Sigmoid colon (tissue), 6 donors: ENCODE measurements at regions not wholly inside any gene's neighbourhood (a gene's known extent, or its start where the extent isn't known, plus 50 kb on each side); places are given as distances from the start of the nearest gene placed in this dataset.
"Not testable (repeated sequence)": the region's sequence is repeated elsewhere in the genome, so short reads cannot be mapped to it uniquely, and the experiment has no call there.

Experiments
- DNase-seq: peaks from one replicate; pipeline ENCODE4 v3.0.0-alpha.2; 2019
- H3K27ac ChIP-seq, 4 donors: fragments of 200-600 bp; sonication (generic); one replicate each; pipeline ENCODE4 v1.5.1; 2016 to 2019; ENCODE audit warnings: mild to moderate bottlenecking in 1 of 4
- H3K27me3 ChIP-seq, 3 donors: fragments of 200-600 bp; sonication (generic); one replicate each; pipeline ENCODE4 v1.5.1; 2019; ENCODE audit warnings: mild to moderate bottlenecking in 1 of 3
- H3K36me3 ChIP-seq, 4 donors: fragments of 200-600 bp; sonication (generic); one replicate each; pipeline ENCODE4 v1.5.1; 2016 to 2019
- H3K4me1 ChIP-seq, 4 donors: fragments of 200-600 bp; sonication (generic); one replicate each; pipeline ENCODE4 v1.5.1; 2017 to 2019
- H3K4me3 ChIP-seq, 4 donors: fragments of 200-600 bp; sonication (generic); one replicate each; pipeline ENCODE4 v1.5.1; 2017 to 2019; ENCODE audit warnings: mild to moderate bottlenecking in 2 of 4, moderate library complexity in 1 of 4
- H3K9me3 ChIP-seq, 4 donors: fragments of 200-600 bp in 3 of 4; sonication (generic) in 3 of 4; one replicate each; pipeline versions ENCODE4 v1.5.1 to v1.6.1; 2013 to 2019
- EP300 ChIP-seq, 4 donors: sonication (generic); formaldehyde crosslinking; IDR thresholded peaks; one replicate each; pipeline ENCODE4 v1.6.1; 2017; ENCODE audit warnings: antibody characterized with exemption in 4 of 4
- POLR2A ChIP-seq, 2 donors: fragments of 450-650 bp; IDR thresholded peaks; one replicate each; pipeline ENCODE4 v1.6.1; 2016; ENCODE audit warnings: antibody characterized with exemption in 2 of 2, mild to moderate bottlenecking in 2 of 2, moderate library complexity in 2 of 2
- POLR2AphosphoS5 ChIP-seq, 4 donors: sonication (generic); formaldehyde crosslinking; IDR thresholded peaks; one replicate each; pipeline ENCODE4 v1.6.1; 2017; ENCODE audit warnings: antibody characterized with exemption in 4 of 4
- WGBS, 2 donors: extraction: QIAGEN DNeasy Blood & Tissue Kit; methylation state at CpG; one replicate each; pipeline ENCODE4 v1.1.7; 2013; 5-methylcytosine and 5-hydroxymethylcytosine counted together
- intact Hi-C: fragments of 100-400 bp; cut with DNase I; formaldehyde crosslinking; loops from one replicate; pipeline ENCODE4 v1.15.1; 2023
- TF ChIP-seq, protein P1 (sequence below), 4 experiments: fragments of 450-650 bp in 3 of 4; fragments of 200-600 bp in 1 of 4; IDR thresholded peaks; one replicate each; pipeline ENCODE4 v1.5.1; 2016 to 2019; ENCODE audit warnings: antibody characterized with exemption in 4 of 4, mild to moderate bottlenecking in 3 of 4, moderate library complexity in 2 of 4
- donor health status: healthy with polysubstance abuse.
- donor health status: healthy.

DNA sequence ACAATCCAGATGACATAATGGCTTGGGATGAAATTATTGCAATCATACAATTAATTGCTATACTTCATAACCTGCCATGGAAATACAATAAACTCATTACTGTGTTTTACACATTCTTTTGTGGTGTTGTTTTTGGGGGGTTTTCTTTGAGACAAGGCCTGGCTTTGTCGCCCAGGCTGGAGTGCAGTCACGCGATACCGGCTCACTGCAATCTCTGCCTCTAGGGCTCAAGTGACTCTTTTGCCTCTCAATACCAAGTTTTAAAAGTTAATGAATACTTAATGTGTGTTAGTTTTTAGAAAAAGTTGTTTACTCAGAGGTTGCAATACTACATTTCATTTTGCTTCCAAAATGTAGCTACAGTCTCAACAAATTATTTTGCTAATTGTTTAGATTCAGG is 598.4 kb downstream of the CHSY3 start:
- intact Hi-C loops: no loop called here
- TF ChIP-seq POLR2A (IDR thresholded peaks at IDR 0.05) (no peak), POLR2AphosphoS5 (IDR thresholded peaks at IDR 0.05) (no peak), EP300 (IDR thresholded peaks at IDR 0.05) (no peak)
- TF ChIP-seq, protein P1, sequence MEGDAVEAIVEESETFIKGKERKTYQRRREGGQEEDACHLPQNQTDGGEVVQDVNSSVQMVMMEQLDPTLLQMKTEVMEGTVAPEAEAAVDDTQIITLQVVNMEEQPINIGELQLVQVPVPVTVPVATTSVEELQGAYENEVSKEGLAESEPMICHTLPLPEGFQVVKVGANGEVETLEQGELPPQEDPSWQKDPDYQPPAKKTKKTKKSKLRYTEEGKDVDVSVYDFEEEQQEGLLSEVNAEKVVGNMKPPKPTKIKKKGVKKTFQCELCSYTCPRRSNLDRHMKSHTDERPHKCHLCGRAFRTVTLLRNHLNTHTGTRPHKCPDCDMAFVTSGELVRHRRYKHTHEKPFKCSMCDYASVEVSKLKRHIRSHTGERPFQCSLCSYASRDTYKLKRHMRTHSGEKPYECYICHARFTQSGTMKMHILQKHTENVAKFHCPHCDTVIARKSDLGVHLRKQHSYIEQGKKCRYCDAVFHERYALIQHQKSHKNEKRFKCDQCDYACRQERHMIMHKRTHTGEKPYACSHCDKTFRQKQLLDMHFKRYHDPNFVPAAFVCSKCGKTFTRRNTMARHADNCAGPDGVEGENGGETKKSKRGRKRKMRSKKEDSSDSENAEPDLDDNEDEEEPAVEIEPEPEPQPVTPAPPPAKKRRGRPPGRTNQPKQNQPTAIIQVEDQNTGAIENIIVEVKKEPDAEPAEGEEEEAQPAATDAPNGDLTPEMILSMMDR (IDR thresholded peaks at IDR 0.05): no peak
- no peak overlapping the region for H3K27ac ChIP-seq
- no peaks in the 10 kb centered on the region for H3K4me1 ChIP-seq
- WGBS, 2 donors: 93 to 95% methylated on average over 4 of the region's 4 CpGs
- no peak for DNase-seq
- H3K36me3 ChIP-seq: no peaks in the 10 kb centered on the region
- H3K4me3 ChIP-seq: no peak overlapping the region
- peaks cover 0 to 2% (median 0%) of the 10 kb centered on the region in 4 donors for H3K9me3 ChIP-seq
- H3K27me3 ChIP-seq: no peaks in the 10 kb centered on the region

DNA sequence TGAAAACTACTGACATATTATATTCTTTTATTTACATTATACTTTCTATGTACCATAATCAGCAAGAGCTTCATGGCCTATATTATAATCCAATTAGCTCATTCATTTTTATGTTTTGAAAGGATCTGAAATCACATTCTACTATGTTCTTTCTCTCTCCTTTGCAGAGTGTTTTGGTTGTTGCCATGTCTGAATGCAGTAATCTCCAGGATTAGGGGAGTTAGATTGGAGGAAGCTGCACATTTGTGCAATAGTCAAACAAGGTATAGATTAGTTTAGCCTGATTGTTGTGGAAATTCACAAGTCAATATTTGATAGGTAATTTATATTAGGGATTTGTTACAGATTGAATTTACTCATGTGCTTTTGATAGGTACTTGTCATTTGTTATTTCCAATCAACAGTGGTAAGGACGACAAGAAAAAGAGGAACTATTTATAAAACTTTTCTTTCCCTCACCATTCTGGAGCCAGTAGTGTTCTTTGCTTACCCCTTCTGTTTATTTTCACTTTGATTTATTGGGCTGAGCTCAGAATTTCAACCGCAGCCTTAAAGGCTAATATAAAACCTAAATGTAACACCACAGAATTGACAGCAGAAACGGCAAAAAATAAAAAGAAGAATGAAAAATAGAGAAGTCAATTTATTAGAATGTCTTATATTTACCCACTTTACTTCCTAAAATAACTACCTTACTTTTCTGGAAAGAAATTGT is 597.0 kb downstream of the CHSY3 start:
- 13 to 21% methylated on average over 3 of the region's 3 CpGs for WGBS, 2 donors
- no peaks in the 10 kb centered on the region for H3K36me3 ChIP-seq
- H3K4me3 ChIP-seq: no peak overlapping the region
- TF ChIP-seq POLR2A (IDR thresholded peaks at IDR 0.05) (no peak), EP300 (IDR thresholded peaks at IDR 0.05) (no peak), POLR2AphosphoS5 (IDR thresholded peaks at IDR 0.05) (no peak)
- TF ChIP-seq, protein P1 (IDR thresholded peaks at IDR 0.05): no peak
- no peak for DNase-seq
- H3K27me3 ChIP-seq: no peaks in the 10 kb centered on the region
- H3K27ac ChIP-seq: no peak overlapping the region
- H3K4me1 ChIP-seq: no peaks in the 10 kb centered on the region
- H3K9me3 ChIP-seq: peaks cover 0 to 2% (median 0%) of the 10 kb centered on the region in 4 donors
- intact Hi-C loops: no loop called here

DNA sequence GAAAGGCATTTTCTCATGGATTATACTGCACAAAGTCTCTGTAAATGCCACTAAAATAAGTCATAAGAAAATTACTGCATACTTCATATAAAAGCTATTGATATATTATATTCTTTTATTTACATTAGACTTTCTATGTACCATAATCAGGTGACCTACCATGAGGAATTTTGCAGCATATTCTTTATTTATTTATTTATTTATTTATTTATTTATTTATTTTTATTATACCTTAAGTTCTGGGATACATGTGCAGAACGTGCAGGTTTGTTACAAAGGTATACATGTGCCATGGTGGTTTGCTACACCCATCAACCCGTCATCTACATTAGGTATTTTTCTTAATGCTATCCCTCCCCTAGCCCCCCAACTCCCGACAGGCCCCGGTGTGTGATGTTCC is 596.2 kb downstream of the CHSY3 start:
- H3K4me3 ChIP-seq, H3K27ac ChIP-seq, intact Hi-C loops, H3K9me3 ChIP-seq, H3K4me1 ChIP-seq, DNase-seq, H3K36me3 ChIP-seq, H3K27me3 ChIP-seq: not testable (repeated sequence)
- WGBS, 2 donors: 91 to 93% methylated on average over 4 of the region's 4 CpGs

DNA sequence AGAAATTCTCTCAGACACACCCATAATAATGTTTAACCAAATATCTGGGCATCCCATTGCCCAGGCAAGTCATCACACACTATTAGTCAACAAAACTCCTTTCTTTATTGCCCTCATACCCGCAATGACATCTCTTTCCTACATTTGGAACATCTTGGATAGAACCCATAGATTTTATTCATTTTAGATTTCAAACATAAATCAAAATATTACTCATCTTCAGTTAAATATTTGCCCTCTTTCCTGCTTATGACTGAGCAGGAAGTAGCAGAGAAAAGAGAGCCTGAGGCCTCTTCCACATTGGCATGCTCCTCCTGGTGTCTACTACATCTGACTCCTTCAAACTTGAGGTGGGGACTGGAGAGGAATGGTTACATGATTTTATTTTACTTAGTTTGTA is 592.0 kb downstream of the CHSY3 start:
- no peak for DNase-seq
- 42 to 80% methylated on average over 1 of the region's 1 CpG for WGBS, 2 donors
- Histone ChIP-seq H3K9me3 (no peaks in the 10 kb centered on the region), H3K4me3 (no peak overlapping the region), H3K4me1 (no peaks in the 10 kb centered on the region), H3K36me3 (no peaks in the 10 kb centered on the region), H3K27me3 (no peaks in the 10 kb centered on the region), H3K27ac (no peak overlapping the region)
- intact Hi-C loops: no loop called here
- no peak for TF ChIP-seq POLR2AphosphoS5 (IDR thresholded peaks at IDR 0.05)
- TF ChIP-seq, protein P1 (IDR thresholded peaks at IDR 0.05): no peak
- no peak for TF ChIP-seq EP300 (IDR thresholded peaks at IDR 0.05)
- no peak for TF ChIP-seq POLR2A (IDR thresholded peaks at IDR 0.05)

DNA sequence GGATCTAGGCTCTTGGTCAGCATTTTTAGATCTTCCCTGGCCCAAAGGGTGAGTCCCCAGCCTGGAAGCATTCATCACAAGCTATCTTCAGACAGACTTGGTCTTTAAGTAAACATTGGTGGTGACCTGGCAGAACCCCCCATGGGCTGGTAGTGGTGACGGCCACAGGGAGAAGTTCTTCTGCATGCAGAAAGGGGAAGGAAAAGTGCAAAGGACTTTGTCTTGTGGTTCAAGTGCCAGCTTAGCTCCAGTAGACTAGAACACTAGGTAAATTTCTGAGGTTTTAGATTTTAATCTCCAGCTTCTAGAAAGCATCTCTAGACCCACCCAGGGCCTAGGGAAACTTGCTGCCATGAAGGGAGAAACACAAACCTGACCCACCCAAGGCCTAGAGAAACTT is 584.0 kb downstream of the CHSY3 start:
- DNase-seq: no peak
- TF ChIP-seq POLR2A (IDR thresholded peaks at IDR 0.05) (no peak), EP300 (IDR thresholded peaks at IDR 0.05) (no peak), POLR2AphosphoS5 (IDR thresholded peaks at IDR 0.05) (no peak)
- TF ChIP-seq, protein P1 (IDR thresholded peaks at IDR 0.05): no peak
- 73 to 83% methylated on average over 1 of the region's 1 CpG for WGBS, 2 donors
- Histone ChIP-seq H3K9me3 (no peaks in the 10 kb centered on the region), H3K27ac (no peak overlapping the region), H3K4me3 (no peak overlapping the region), H3K27me3 (no peaks in the 10 kb centered on the region), H3K4me1 (no peaks in the 10 kb centered on the region), H3K36me3 (no peaks in the 10 kb centered on the region)
- intact Hi-C loops: no loop called here
